ENCODE measurements at regions not wholly inside any gene's neighbourhood (a gene's known extent, or its start where the extent isn't known, plus 50 kb on each side); places are given as distances from the start of the nearest gene placed in this dataset.

DNA sequence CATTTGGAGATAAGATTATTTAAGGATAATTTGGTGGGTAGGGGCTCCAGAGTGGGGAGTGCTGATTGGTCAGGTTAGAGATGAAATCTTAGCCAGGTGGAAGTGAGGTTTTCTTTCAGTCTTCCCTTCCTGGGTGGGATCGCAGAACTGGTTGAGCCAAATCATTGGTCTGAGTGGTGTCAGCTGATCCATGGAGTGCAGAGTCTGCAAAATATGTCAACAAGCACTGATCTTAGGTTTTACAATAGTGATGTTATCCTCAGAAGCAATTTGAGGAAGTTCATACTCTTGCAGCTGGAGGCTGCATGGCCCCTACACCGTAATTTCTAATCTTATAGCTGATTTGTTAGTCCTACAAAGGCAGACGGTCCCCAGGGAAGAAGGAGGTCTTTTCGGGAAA, 1483.4 kb upstream of the ZEB2 start:
- WGBS, 2 donors: 32 to 36% methylated on average over 4 of the region's 4 CpGs
- intact Hi-C loops (cut with DNase I; ENCODE audit: low total_unique reads): no loop called here
- no peaks in the 10 kb centered on the region for H3K9me3 ChIP-seq

DNA sequence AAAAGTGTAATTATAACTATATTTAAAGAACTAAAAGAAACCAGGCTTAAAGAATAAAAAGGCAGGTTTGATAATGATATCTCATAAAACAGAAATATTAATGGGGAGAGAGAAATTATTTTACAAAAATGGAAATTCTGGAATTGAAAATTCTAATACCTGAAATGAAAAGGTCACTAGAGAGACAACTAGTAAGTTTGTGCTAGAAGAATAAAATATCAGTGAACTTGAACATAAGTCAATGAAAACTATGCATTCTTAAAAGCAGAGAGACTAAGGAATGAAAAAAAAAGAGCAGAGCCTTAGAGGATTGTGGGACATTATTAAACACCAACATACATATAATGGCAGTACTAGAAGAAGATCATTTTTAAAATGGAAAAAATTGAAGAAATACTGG, 1475.0 kb upstream of the ZEB2 start:
- H3K27ac ChIP-seq: no peak overlapping the region
- TF ChIP-seq, protein P1, sequence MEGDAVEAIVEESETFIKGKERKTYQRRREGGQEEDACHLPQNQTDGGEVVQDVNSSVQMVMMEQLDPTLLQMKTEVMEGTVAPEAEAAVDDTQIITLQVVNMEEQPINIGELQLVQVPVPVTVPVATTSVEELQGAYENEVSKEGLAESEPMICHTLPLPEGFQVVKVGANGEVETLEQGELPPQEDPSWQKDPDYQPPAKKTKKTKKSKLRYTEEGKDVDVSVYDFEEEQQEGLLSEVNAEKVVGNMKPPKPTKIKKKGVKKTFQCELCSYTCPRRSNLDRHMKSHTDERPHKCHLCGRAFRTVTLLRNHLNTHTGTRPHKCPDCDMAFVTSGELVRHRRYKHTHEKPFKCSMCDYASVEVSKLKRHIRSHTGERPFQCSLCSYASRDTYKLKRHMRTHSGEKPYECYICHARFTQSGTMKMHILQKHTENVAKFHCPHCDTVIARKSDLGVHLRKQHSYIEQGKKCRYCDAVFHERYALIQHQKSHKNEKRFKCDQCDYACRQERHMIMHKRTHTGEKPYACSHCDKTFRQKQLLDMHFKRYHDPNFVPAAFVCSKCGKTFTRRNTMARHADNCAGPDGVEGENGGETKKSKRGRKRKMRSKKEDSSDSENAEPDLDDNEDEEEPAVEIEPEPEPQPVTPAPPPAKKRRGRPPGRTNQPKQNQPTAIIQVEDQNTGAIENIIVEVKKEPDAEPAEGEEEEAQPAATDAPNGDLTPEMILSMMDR (IDR thresholded peaks at IDR 0.05): no peak
- no peak for TF ChIP-seq POLR2A (IDR thresholded peaks at IDR 0.05)
- DNase-seq: no peak
- H3K4me3 ChIP-seq: no peak overlapping the region
- H3K4me1 ChIP-seq: no peaks in the 10 kb centered on the region
- no peaks in the 10 kb centered on the region for H3K27me3 ChIP-seq
- H3K36me3 ChIP-seq (ENCODE audit: low read depth, missing control alignments): no peaks in the 10 kb centered on the region
- no peaks in the 10 kb centered on the region for H3K9me3 ChIP-seq
- intact Hi-C loops (cut with DNase I; ENCODE audit: low total_unique reads): no loop called here

More for the DNA sequence above, 1483.4 kb upstream of the ZEB2 start:
- H3K27me3 ChIP-seq: no peaks in the 10 kb centered on the region
- H3K4me3 ChIP-seq: peak overlapping the region in 1 of 2 donors; percentile 12
- TF ChIP-seq, protein P1 (IDR thresholded peaks at IDR 0.05): no peak
- no peak for TF ChIP-seq POLR2A (IDR thresholded peaks at IDR 0.05)
- no peaks in the 10 kb centered on the region for H3K36me3 ChIP-seq (ENCODE audit: low read depth, missing control alignments)
- peak; percentile 57 for DNase-seq
- H3K4me1 ChIP-seq: no peaks in the 10 kb centered on the region
- peak overlapping the region; percentile 0 to 23 for H3K27ac ChIP-seq

DNA sequence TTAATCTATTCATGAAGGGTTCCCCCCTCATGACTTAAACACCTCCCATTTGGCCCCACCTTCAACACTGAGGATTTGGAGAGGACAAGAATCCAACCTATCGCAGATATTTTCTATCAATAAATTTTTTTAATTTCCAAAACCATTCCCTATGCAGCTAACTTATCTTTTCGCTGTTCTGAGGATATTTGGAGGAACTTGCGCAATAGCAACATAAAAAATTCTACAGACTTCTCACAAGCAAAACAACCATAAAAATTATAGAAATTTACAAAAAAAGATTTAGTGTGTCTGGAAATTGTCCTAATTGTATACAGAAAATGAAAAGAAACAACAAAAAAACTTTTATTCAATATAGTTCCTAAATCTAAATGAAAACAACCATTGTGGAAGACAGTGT, 1472.7 kb upstream of the ZEB2 start:
- H3K36me3 ChIP-seq (ENCODE audit: low read depth, missing control alignments): no peaks in the 10 kb centered on the region
- no peak overlapping the region for H3K4me3 ChIP-seq
- intact Hi-C loops (cut with DNase I; ENCODE audit: low total_unique reads): no loop called here
- 94 to 96% methylated on average over 3 of the region's 3 CpGs for whole genome bisulfite sequencing, 2 donors
- no peak for DNase-seq
- no peaks in the 10 kb centered on the region for H3K9me3 ChIP-seq
- H3K27me3 ChIP-seq: no peaks in the 10 kb centered on the region
- H3K27ac ChIP-seq: no peak overlapping the region
- TF ChIP-seq, protein P1 (IDR thresholded peaks at IDR 0.05): no peak
- no peak for TF ChIP-seq POLR2A (IDR thresholded peaks at IDR 0.05)
- H3K4me1 ChIP-seq: no peaks in the 10 kb centered on the region

DNA sequence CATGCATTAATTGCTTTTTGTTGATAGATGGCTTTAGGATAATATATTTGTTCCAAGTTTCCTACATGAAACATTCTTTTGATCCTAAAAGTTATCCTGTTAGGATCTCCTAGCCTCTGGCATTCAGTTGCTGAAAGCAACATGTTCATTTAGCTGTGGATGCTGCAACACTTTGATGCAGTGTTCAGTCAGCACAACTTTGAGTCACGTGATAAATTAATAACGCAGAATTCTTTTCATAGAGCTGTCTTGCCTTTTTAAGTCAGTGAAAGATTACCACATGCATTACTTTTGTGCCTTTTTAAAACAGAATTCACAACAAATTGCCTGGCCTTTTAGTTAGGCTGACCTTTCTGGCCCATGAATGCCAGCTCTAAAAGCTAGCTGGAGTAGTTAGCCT, 1467.9 kb upstream of the ZEB2 start:
- intact Hi-C loops (cut with DNase I; ENCODE audit: low total_unique reads): no loop called here

DNA sequence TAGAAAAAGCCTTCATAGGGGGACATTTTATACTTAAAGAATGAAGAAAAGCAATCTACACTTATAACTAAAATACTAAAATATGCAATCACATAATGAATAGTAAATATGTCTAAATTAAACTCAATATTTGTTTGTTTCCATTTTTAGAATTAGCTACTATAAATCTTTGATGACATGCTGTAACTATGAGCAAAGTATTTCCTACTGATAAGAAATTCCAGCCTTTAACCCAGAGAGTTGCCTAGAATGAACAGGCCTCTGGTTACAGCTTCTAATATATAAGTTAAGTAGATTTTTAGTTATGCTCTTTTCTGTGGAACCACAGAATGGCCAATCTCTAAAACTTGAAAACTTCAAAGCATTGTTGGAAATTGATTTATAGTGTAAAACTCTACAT, 1465.6 kb upstream of the ZEB2 start:
- no peak overlapping the region for H3K4me3 ChIP-seq
- H3K36me3 ChIP-seq (ENCODE audit: low read depth, missing control alignments): no peaks in the 10 kb centered on the region
- TF ChIP-seq, protein P1 (IDR thresholded peaks at IDR 0.05): no peak
- TF ChIP-seq POLR2A (IDR thresholded peaks at IDR 0.05): no peak
- intact Hi-C loops (cut with DNase I; ENCODE audit: low total_unique reads): no loop called here
- H3K4me1 ChIP-seq: no peaks in the 10 kb centered on the region
- H3K27ac ChIP-seq: no peak overlapping the region
- H3K9me3 ChIP-seq: no peaks in the 10 kb centered on the region
- no peaks in the 10 kb centered on the region for H3K27me3 ChIP-seq
- no peak for DNase-seq

More for the DNA sequence above, 1467.9 kb upstream of the ZEB2 start:
- TF ChIP-seq POLR2A (IDR thresholded peaks at IDR 0.05): no peak
- TF ChIP-seq, protein P1 (IDR thresholded peaks at IDR 0.05): no peak
- no peaks in the 10 kb centered on the region for H3K9me3 ChIP-seq
- H3K4me1 ChIP-seq: no peaks in the 10 kb centered on the region
- WGBS, 2 donors: 84 to 86% methylated on average over 2 of the region's 2 CpGs
- no peak overlapping the region for H3K4me3 ChIP-seq
- H3K27ac ChIP-seq: no peak overlapping the region
- no peaks in the 10 kb centered on the region for H3K27me3 ChIP-seq
- no peaks in the 10 kb centered on the region for H3K36me3 ChIP-seq (ENCODE audit: low read depth, missing control alignments)
- DNase-seq: no peak

Measured in testis (tissue), 2 donors.